Hematopoietic multipotent progenitor cell treated with erythropoietin and hydrocortisone succinate and interleukin-3 and kit ligand, for 8 days (in vitro differentiated cells): ENCODE measurements at regions not wholly inside any gene's neighbourhood (a gene's known extent, or its start where the extent isn't known, plus 50 kb on each side); places are given as distances from the start of the nearest gene placed in this dataset.

Experiments
- DNase-seq: peaks from one replicate; pipeline ENCODE4 v3.0.0-alpha.2; 2015

GRCh38 chr17:51496378-51496777, 236.0 kb downstream of the UTP18 start:
- DNase-seq, result no peak

- DNase-seq, result no peak
These were observed 239.6 kb downstream of the UTP18 start for GRCh38 chr17:51499897-51500296.

- no peak for DNase-seq
These were observed 240.1 kb downstream of the UTP18 start for GRCh38 chr17:51500454-51500853.

- no peak for DNase-seq
These were observed 245.1 kb downstream of the UTP18 start for GRCh38 chr17:51505450-51505849.

GRCh38 chr17:51507444-51507843, 247.1 kb downstream of the UTP18 start:
- no peak for DNase-seq

GRCh38 chr17:51508048-51508447, 247.7 kb downstream of the UTP18 start:
- DNase-seq, result no peak

- DNase-seq, result no peak
These were observed 250.6 kb downstream of the UTP18 start for GRCh38 chr17:51510940-51511339.

- DNase-seq, result no peak
These were observed 252.0 kb downstream of the UTP18 start for GRCh38 chr17:51512220-51512907.

GRCh38 chr17:51516924-51517323, 256.6 kb downstream of the UTP18 start:
- DNase-seq, result no peak

- DNase-seq, result no peak
These were observed 264.2 kb downstream of the UTP18 start for GRCh38 chr17:51524524-51524923.

GRCh38 chr17:51526507-51526906, 266.2 kb downstream of the UTP18 start:
- no peak for DNase-seq

GRCh38 chr17:51527225-51527982, 267.1 kb downstream of the UTP18 start:
- DNase-seq, result no peak

GRCh38 chr17:51528111-51528510, 267.8 kb downstream of the UTP18 start:
- DNase-seq, result no peak

- DNase-seq, result no peak
These were observed 272.9 kb downstream of the UTP18 start for GRCh38 chr17:51533219-51533618.

- no peak for DNase-seq
These were observed 273.5 kb downstream of the UTP18 start for GRCh38 chr17:51533821-51534220.

GRCh38 chr17:51536627-51537026, 276.3 kb downstream of the UTP18 start:
- DNase-seq, result no peak

- DNase-seq, result no peak
These were observed 277.7 kb downstream of the UTP18 start for GRCh38 chr17:51537996-51538550.

GRCh38 chr17:51540151-51540550, 279.8 kb downstream of the UTP18 start:
- DNase-seq, result peak; percentile 11

GRCh38 chr17:51541215-51541614, 280.9 kb downstream of the UTP18 start:
- DNase-seq, result no peak

- DNase-seq, result no peak
These were observed 285.8 kb downstream of the UTP18 start for GRCh38 chr17:51546114-51546513.

GRCh38 chr17:51548125-51548524, 287.8 kb downstream of the UTP18 start:
- no peak for DNase-seq

GRCh38 chr17:51555153-51555552, 294.8 kb downstream of the UTP18 start:
- no peak for DNase-seq

GRCh38 chr17:51559778-51560177, 299.4 kb downstream of the UTP18 start:
- DNase-seq, result no peak

GRCh38 chr17:51560398-51560797, 300.1 kb downstream of the UTP18 start:
- no peak for DNase-seq
